Hepatocyte (in vitro differentiated cells): ENCODE measurements at regions not wholly inside any gene's neighbourhood (a gene's known extent, or its start where the extent isn't known, plus 50 kb on each side); places are given as distances from the start of the nearest gene placed in this dataset.

Experiments
- DNase-seq: peaks from one replicate; pipeline ENCODE4 v3.0.0-alpha.2; 2016; ENCODE audit warnings: low spot score
- H2AFZ ChIP-seq: fragments of 200-600 bp; sonication (generic); 2 replicates; pipeline ENCODE4 v1.6.0; 2016; ENCODE audit warnings: antibody characterized with exemption, mild to moderate bottlenecking
- H3K27ac ChIP-seq: fragments of 200-600 bp; sonication (generic); 2 replicates; pipeline ENCODE4 v1.5.1; 2016; ENCODE audit warnings: mild to moderate bottlenecking
- H3K27me3 ChIP-seq: fragments of 200-600 bp; sonication (generic); 2 replicates; pipeline ENCODE4 v1.6.1; 2016
- H3K36me3 ChIP-seq: fragments of 200-600 bp; sonication (generic); replicated peaks from 2 replicates; pipeline ENCODE4 v1.5.1; 2016; ENCODE audit warnings: low read depth; ENCODE audit not compliant: insufficient read depth
- H3K4me1 ChIP-seq: fragments of 200-600 bp; sonication (generic); 2 replicates; pipeline ENCODE4 v1.5.1; 2016; ENCODE audit warnings: mild to moderate bottlenecking, moderate library complexity; ENCODE audit not compliant: insufficient read depth
- H3K4me2 ChIP-seq: fragments of 200-600 bp; sonication (generic); 2 replicates; pipeline ENCODE4 v1.6.0; 2016
- H3K4me3 ChIP-seq: fragments of 200-600 bp; sonication (generic); 2 replicates; pipeline ENCODE4 v1.5.1; 2016; ENCODE audit warnings: mild to moderate bottlenecking
- H3K79me2 ChIP-seq: fragments of 200-600 bp; sonication (generic); 2 replicates; pipeline ENCODE4 v1.6.0; 2017; ENCODE audit warnings: mild to moderate bottlenecking
- H3K9me2 ChIP-seq: fragments of 200-600 bp; sonication (generic); replicated peaks from 2 replicates; pipeline ENCODE4 v1.6.0; 2017; ENCODE audit warnings: mild to moderate bottlenecking; ENCODE audit not compliant: insufficient read depth
- H3K9me3 ChIP-seq: fragments of 200-600 bp; sonication (generic); 2 replicates; pipeline ENCODE4 v1.5.1; 2016; ENCODE audit warnings: low read depth, mild to moderate bottlenecking
- H4K20me1 ChIP-seq: fragments of 200-600 bp; sonication (generic); 2 replicates; pipeline ENCODE4 v1.6.0; 2016; ENCODE audit warnings: mild to moderate bottlenecking; ENCODE audit not compliant: insufficient read depth, poor library complexity, severe bottlenecking
- EZH2 ChIP-seq: fragments of 200-600 bp; sonication (generic); IDR thresholded peaks from 2 replicates; pipeline ENCODE4 v1.6.1; 2016; ENCODE audit warnings: antibody characterized with exemption, mild to moderate bottlenecking, borderline replicate concordance
- EZH2phosphoT487 ChIP-seq: fragments of 200-600 bp; sonication (generic); IDR thresholded peaks from one replicate; pipeline ENCODE4 v1.6.1; 2018; ENCODE audit warnings: antibody characterized with exemption, mild to moderate bottlenecking, low read depth, moderate library complexity; ENCODE audit not compliant: unreplicated experiment, severe bottlenecking
- WGBS: methylation state at CpG from one replicate; pipeline ENCODE4 v1.1.6; 2016; ENCODE audit warnings: low lambda C conversion rate; ENCODE audit errors: missing lambda C conversion rate; 5-methylcytosine and 5-hydroxymethylcytosine counted together
- TF ChIP-seq, protein P1 (sequence below): fragments of 200-600 bp; sonication (generic); IDR thresholded peaks from 2 replicates; pipeline ENCODE4 v1.5.1; 2016; ENCODE audit warnings: antibody characterized with exemption, mild to moderate bottlenecking; ENCODE audit not compliant: poor library complexity

GRCh38 chr1:235030919-235031596 is 97.6 kb downstream of the TOMM20 start:
- no peak for DNase-seq
- no peak overlapping the region for H3K27ac ChIP-seq
- H3K27me3 ChIP-seq: no peaks in the 10 kb centered on the region
- H3K9me3 ChIP-seq: no peaks in the 10 kb centered on the region
- WGBS: 93% methylated on average over 7 of the region's 7 CpGs
- H2AFZ ChIP-seq: no peak overlapping the region
- no peaks in the 10 kb centered on the region for H3K4me1 ChIP-seq
- H3K79me2 ChIP-seq: no peaks in the 10 kb centered on the region
- no peak overlapping the region for H3K4me3 ChIP-seq
- H4K20me1 ChIP-seq: no peaks in the 10 kb centered on the region
- H3K9me2 ChIP-seq: no peaks in the 10 kb centered on the region
- TF ChIP-seq, protein P1, sequence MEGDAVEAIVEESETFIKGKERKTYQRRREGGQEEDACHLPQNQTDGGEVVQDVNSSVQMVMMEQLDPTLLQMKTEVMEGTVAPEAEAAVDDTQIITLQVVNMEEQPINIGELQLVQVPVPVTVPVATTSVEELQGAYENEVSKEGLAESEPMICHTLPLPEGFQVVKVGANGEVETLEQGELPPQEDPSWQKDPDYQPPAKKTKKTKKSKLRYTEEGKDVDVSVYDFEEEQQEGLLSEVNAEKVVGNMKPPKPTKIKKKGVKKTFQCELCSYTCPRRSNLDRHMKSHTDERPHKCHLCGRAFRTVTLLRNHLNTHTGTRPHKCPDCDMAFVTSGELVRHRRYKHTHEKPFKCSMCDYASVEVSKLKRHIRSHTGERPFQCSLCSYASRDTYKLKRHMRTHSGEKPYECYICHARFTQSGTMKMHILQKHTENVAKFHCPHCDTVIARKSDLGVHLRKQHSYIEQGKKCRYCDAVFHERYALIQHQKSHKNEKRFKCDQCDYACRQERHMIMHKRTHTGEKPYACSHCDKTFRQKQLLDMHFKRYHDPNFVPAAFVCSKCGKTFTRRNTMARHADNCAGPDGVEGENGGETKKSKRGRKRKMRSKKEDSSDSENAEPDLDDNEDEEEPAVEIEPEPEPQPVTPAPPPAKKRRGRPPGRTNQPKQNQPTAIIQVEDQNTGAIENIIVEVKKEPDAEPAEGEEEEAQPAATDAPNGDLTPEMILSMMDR: no peak
- TF ChIP-seq EZH2 (no peak), EZH2phosphoT487 (no peak)
- no peaks in the 10 kb centered on the region for H3K36me3 ChIP-seq
- H3K4me2 ChIP-seq: no peak overlapping the region

DNA sequence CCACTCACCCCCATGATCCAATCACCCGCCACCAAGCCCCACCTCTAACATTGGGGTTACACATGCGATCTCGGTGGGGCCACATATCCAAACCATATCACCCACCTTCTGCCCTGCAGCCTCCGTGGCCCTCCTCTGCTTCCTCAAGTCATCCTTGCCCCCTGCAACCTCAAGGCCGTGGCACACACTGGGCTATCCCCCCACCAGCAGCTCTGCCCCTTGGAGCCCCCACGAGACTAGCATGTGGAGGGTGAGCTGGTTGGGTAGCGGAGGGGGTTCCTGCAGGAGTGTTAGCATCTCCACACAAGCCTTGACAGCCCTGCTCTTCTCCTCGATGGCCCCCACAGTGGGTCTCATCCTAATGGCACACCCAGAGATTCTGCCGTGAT is 100.8 kb downstream of the TOMM20 start:
- H3K4me1 ChIP-seq: peaks cover 2% of the 10 kb centered on the region
- H3K4me3 ChIP-seq: no peak overlapping the region
- no peak overlapping the region for H3K4me2 ChIP-seq
- no peaks in the 10 kb centered on the region for H3K27me3 ChIP-seq
- H3K27ac ChIP-seq: no peak overlapping the region
- no peaks in the 10 kb centered on the region for H3K36me3 ChIP-seq
- no peaks in the 10 kb centered on the region for H3K79me2 ChIP-seq
- no peaks in the 10 kb centered on the region for H3K9me2 ChIP-seq
- no peak overlapping the region for H2AFZ ChIP-seq
- 98% methylated on average over 9 of the region's 9 CpGs for WGBS
- TF ChIP-seq, protein P1: no peak
- TF ChIP-seq EZH2phosphoT487 (no peak), EZH2 (no peak)
- no peaks in the 10 kb centered on the region for H4K20me1 ChIP-seq
- no peaks in the 10 kb centered on the region for H3K9me3 ChIP-seq
- DNase-seq: no peak

- TF ChIP-seq EZH2 (no peak), EZH2phosphoT487 (no peak)
- TF ChIP-seq, protein P1: no peak
- peaks cover 8% of the 10 kb centered on the region for H3K4me1 ChIP-seq
- no peaks in the 10 kb centered on the region for H3K9me2 ChIP-seq
- H3K4me3 ChIP-seq: no peak overlapping the region
- 96% methylated on average over 13 of the region's 13 CpGs for WGBS
- H2AFZ ChIP-seq: no peak overlapping the region
- no peak overlapping the region for H3K27ac ChIP-seq
- DNase-seq: no peak
- no peaks in the 10 kb centered on the region for H4K20me1 ChIP-seq
- H3K9me3 ChIP-seq: no peaks in the 10 kb centered on the region
- no peak overlapping the region for H3K4me2 ChIP-seq
- no peaks in the 10 kb centered on the region for H3K79me2 ChIP-seq
- H3K36me3 ChIP-seq: no peaks in the 10 kb centered on the region
- no peaks in the 10 kb centered on the region for H3K27me3 ChIP-seq
Measured at GRCh38 chr1:235027076-235027861, 101.4 kb downstream of the TOMM20 start.
